ENCODE measurements at regions not wholly inside any gene's neighbourhood (a gene's known extent, or its start where the extent isn't known, plus 50 kb on each side); places are given as distances from the start of the nearest gene placed in this dataset.
"Not testable (repeated sequence)": the region's sequence is repeated elsewhere in the genome, so short reads cannot be mapped to it uniquely, and the experiment has no call there.

GRCh38 chr14:105718787-105719186, 192.4 kb downstream of the TMEM121 start:
- DNase-seq: not testable (repeated sequence)

GRCh38 chr14:105720106-105720505, 193.7 kb downstream of the TMEM121 start:
- DNase-seq: not testable (repeated sequence)

GRCh38 chr14:105720852-105721601, 194.6 kb downstream of the TMEM121 start:
- not testable (repeated sequence) for DNase-seq

- not testable (repeated sequence) for DNase-seq
Measured at GRCh38 chr14:105721602-105721970, 195.2 kb downstream of the TMEM121 start.

GRCh38 chr14:105721996-105722709, 195.8 kb downstream of the TMEM121 start:
- not testable (repeated sequence) for DNase-seq

GRCh38 chr14:105723271-105723670, 196.9 kb downstream of the TMEM121 start:
- DNase-seq: not testable (repeated sequence)

GRCh38 chr14:105723776-105724175, 197.4 kb downstream of the TMEM121 start:
- not testable (repeated sequence) for DNase-seq

GRCh38 chr14:105729825-105730368, 203.5 kb downstream of the TMEM121 start:
- not testable (repeated sequence) for DNase-seq

- DNase-seq: not testable (repeated sequence)
Measured at GRCh38 chr14:105730731-105731130, 204.3 kb downstream of the TMEM121 start.

- not testable (repeated sequence) for DNase-seq
Measured at GRCh38 chr14:105731221-105731985, 205.0 kb downstream of the TMEM121 start.

- no peak for DNase-seq
Measured at GRCh38 chr14:105733081-105734065, 207.0 kb downstream of the TMEM121 start.

- not testable (repeated sequence) for DNase-seq
Measured at GRCh38 chr14:105734241-105734640, 207.9 kb downstream of the TMEM121 start.

GRCh38 chr14:105736331-105736730, 209.9 kb downstream of the TMEM121 start:
- not testable (repeated sequence) for DNase-seq

GRCh38 chr14:105737504-105738246, 211.3 kb downstream of the TMEM121 start:
- DNase-seq: no peak

GRCh38 chr14:105738638-105739037, 212.3 kb downstream of the TMEM121 start:
- no peak for DNase-seq

GRCh38 chr14:105739331-105740102, 213.1 kb downstream of the TMEM121 start:
- DNase-seq: no peak

GRCh38 chr14:105740272-105740671, 213.9 kb downstream of the TMEM121 start:
- DNase-seq: not testable (repeated sequence)

GRCh38 chr14:105740961-105741360, 214.6 kb downstream of the TMEM121 start:
- DNase-seq: not testable (repeated sequence)

GRCh38 chr14:105741707-105742530, 215.5 kb downstream of the TMEM121 start:
- DNase-seq: not testable (repeated sequence)
